ENCODE measurements at regions not wholly inside any gene's neighbourhood (a gene's known extent, or its start where the extent isn't known, plus 50 kb on each side); places are given as distances from the start of the nearest gene placed in this dataset.

DNA sequence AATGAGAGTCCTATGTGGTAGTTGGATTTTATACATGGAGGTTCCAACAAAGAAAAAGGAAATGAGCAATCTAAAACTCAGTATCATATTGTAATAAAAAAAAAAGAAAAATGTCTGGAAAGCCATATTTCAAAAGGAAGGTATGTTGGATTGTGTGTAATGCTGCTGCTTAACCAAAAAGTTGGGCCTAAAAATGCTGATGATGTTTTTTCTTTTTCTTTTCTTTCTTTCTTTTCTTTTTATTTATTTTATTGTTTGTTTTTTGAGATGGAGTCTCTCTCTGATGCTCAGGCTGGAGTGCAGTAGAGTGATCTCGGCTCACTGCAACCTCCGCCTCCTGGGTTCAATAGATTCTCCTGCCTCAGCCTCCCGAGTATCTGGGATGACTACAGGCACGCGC is 1424.0 kb upstream of the CDH6 start:
- Histone ChIP-seq H3K4me3 (no peak overlapping the region), H3K27ac (no peak overlapping the region), H3K4me1 (replicated peaks) (no peaks in the 10 kb centered on the region), H3K36me3 (no peaks in the 10 kb centered on the region), H3K9me3 (replicated peaks) (no peaks in the 10 kb centered on the region), H3K27me3 (replicated peaks) (no peaks in the 10 kb centered on the region)
- no peak for DNase-seq (ENCODE audit: low read depth in 1 of 2, low spot score in 2 of 2)

DNA sequence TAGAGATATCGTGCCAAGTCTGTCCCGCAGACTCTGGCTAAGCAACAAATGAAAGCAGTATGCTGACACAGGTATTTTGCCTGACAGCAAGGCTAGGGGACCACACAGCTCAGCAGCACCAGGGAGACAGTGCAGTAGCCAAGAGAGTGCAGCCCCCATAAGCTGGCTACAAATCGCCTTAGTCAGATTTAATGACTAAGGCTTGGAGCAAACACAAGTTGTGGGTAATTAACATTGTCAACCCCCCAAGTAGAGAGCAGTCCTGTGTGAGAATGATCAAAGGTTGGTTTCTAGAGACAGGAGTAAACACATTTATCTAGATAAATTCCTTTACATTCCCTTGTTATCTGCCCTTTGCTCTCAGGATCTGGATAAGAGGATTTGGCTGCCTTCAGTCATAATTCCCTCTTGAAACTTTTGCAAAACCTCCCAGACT is 1434.5 kb upstream of the CDH6 start:
- Histone ChIP-seq H3K27ac (no peak overlapping the region), H3K4me1 (replicated peaks) (no peaks in the 10 kb centered on the region), H3K27me3 (replicated peaks) (no peaks in the 10 kb centered on the region), H3K9me3 (replicated peaks) (no peaks in the 10 kb centered on the region), H3K4me3 (no peak overlapping the region), H3K36me3 (no peaks in the 10 kb centered on the region)
- DNase-seq (ENCODE audit: low read depth in 1 of 2, low spot score in 2 of 2): no peak

DNA sequence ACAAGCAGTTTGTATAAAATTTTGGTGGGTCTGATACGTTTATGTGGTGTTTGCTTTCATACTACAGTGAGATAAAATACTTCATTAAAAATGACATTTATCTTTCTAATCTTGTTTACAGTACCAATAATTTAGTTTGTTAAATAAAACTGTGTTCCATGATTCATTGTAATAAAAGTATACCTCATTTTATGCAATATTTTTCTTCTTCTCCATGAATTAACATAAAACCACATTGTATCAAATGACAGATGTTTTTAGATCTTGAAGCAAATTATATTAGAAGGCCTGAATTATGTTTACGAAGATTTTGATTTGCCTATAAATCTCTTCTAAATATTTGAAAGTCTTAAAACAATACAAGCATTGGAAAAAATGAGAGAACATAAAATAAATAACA is 1443.0 kb upstream of the CDH6 start:
- no peaks in the 10 kb centered on the region for H3K36me3 ChIP-seq
- H3K27ac ChIP-seq: no peak overlapping the region
- H3K27me3 ChIP-seq (replicated peaks): no peaks in the 10 kb centered on the region
- H3K4me3 ChIP-seq: no peak overlapping the region
- no peaks in the 10 kb centered on the region for H3K9me3 ChIP-seq (replicated peaks)
- H3K4me1 ChIP-seq (replicated peaks): no peaks in the 10 kb centered on the region
- DNase-seq (ENCODE audit: low read depth in 1 of 2, low spot score in 2 of 2): no peak

DNA sequence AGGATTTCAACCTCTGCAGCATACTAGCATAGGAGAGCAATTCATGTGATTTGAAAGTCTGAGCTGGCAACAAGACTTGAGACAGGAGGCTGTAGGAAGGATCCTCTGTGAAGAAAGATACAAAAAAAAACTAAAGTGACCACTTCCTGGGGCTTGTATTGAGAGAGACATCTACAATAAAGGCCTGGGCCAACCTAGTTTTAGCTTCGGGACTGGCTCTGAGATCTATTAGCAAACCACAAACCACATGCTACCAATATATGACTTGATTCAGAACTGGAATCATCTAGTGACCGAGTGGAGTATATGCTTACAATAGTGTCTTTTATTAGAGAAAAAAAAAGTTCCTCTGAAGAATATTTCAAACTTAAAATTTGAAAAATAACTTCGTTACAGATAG is 1448.9 kb upstream of the CDH6 start:
- no peaks in the 10 kb centered on the region for H3K27me3 ChIP-seq (replicated peaks)
- no peak overlapping the region for H3K4me3 ChIP-seq
- no peaks in the 10 kb centered on the region for H3K4me1 ChIP-seq (replicated peaks)
- H3K27ac ChIP-seq: no peak overlapping the region
- no peaks in the 10 kb centered on the region for H3K36me3 ChIP-seq
- no peak for DNase-seq (ENCODE audit: low read depth in 1 of 2, low spot score in 2 of 2)
- no peaks in the 10 kb centered on the region for H3K9me3 ChIP-seq (replicated peaks)

DNA sequence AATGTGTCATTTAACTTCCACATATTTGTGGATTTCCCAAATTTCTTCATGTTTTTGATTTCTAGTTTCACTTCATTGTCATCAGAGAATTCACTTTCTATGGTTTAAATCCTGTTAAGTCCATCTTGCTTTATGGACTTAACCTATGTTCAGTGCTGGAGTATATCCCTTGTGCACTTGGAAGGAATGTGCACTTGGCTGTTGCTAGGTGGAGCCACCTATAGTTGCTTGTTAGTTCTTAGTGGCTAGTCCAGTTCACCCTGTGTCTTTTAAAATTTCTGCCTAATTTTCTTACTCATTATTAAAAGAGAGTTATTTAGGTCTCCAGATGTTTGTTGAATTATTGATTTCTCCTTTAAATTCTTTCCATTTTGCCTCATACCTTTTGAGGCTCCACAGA is 1472.5 kb upstream of the CDH6 start:
- Histone ChIP-seq H3K27ac (no peak overlapping the region), H3K27me3 (replicated peaks) (no peaks in the 10 kb centered on the region), H3K9me3 (replicated peaks) (no peaks in the 10 kb centered on the region), H3K4me1 (replicated peaks) (no peaks in the 10 kb centered on the region), H3K36me3 (no peaks in the 10 kb centered on the region), H3K4me3 (no peak overlapping the region)
- no peak for DNase-seq (ENCODE audit: low read depth in 1 of 2, low spot score in 2 of 2)

DNA sequence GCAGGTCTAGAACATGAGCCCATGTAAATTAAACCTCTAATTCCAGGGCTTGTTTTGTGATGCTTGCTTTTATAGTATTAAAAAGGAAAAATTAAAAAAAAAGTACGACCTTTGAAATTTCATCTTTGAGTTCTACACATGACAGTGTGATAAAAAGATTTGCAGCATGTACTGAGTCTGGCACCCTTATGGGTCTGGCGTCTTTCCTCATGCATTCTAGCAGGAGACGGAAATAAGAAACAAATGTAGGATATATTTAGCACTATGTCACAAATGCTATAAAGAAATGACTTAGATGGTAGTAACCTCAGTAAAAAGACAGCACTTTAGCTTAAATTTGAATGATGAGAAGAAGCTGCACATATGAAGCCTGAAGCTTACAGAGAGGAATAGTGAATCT is 1474.3 kb upstream of the CDH6 start:
- no peak for DNase-seq (ENCODE audit: low read depth in 1 of 2, low spot score in 2 of 2)
- Histone ChIP-seq H3K27me3 (replicated peaks) (no peaks in the 10 kb centered on the region), H3K27ac (no peak overlapping the region), H3K4me1 (replicated peaks) (no peaks in the 10 kb centered on the region), H3K4me3 (no peak overlapping the region), H3K36me3 (no peaks in the 10 kb centered on the region), H3K9me3 (replicated peaks) (no peaks in the 10 kb centered on the region)

DNA sequence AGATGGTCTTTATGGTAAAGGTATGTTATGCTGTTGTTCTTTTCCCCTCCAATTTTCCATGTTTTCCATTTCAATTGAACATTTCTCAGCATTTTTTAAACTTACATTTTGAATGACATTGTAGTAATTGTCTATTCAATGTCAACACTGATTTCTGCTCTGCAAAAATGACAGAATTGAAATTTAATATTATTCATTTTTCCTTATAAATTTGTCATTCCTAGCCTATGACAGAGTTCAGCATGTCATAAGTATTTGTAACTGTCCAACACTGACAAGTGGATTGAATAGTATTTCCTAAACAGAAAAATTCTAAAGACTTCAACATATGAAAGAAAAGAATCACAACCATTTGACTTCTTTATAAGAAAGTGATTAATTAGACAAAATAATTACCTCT is 1478.3 kb upstream of the CDH6 start:
- H3K4me1 ChIP-seq (replicated peaks): no peaks in the 10 kb centered on the region
- H3K4me3 ChIP-seq: no peak overlapping the region
- H3K36me3 ChIP-seq: no peaks in the 10 kb centered on the region
- no peaks in the 10 kb centered on the region for H3K9me3 ChIP-seq (replicated peaks)
- no peak overlapping the region for H3K27ac ChIP-seq
- no peak for DNase-seq (ENCODE audit: low read depth in 1 of 2, low spot score in 2 of 2)
- no peaks in the 10 kb centered on the region for H3K27me3 ChIP-seq (replicated peaks)

DNA sequence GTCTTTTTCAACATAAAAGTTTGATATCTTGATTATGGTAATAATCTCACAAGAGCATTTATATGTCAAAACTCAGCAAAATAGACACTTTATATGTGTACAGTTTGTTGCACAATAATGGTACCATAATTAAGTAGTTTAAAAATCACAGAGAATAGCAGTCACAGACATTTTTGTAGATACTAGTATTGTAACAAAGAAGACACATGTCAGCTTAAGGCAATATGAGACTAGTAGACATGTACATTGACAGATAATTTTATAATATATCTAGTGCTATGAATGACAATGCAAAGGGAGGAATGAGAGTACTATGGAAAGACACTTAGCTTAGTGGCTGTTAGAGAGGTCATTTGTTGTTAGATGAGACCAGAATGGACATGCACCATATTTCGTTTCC is 1490.6 kb upstream of the CDH6 start:
- Histone ChIP-seq H3K9me3 (replicated peaks) (no peaks in the 10 kb centered on the region), H3K27me3 (replicated peaks) (no peaks in the 10 kb centered on the region), H3K36me3 (no peaks in the 10 kb centered on the region), H3K27ac (no peak overlapping the region), H3K4me3 (no peak overlapping the region), H3K4me1 (replicated peaks) (no peaks in the 10 kb centered on the region)
- no peak for DNase-seq (ENCODE audit: low read depth in 1 of 2, low spot score in 2 of 2)

DNA sequence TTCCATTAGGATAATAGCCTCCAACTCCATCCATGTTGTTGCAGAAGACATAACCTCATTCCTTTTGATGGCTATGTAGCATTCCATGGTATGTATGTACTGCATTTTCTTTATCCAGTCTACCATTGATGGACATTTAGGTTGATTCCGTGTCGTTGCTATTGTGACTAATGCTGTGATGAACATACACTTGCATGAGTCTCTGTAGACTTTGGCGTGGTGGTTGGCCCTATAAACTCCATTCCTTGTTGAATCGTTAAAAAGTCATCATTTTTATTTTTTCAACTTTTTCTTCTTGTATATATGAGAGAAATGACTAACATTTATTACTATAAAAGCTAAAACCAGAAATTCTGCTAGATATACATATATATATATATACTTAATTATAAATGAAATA is 1491.9 kb upstream of the CDH6 start:
- Histone ChIP-seq H3K9me3 (replicated peaks) (no peaks in the 10 kb centered on the region), H3K4me3 (no peak overlapping the region), H3K4me1 (replicated peaks) (no peaks in the 10 kb centered on the region), H3K27me3 (replicated peaks) (no peaks in the 10 kb centered on the region), H3K27ac (no peak overlapping the region), H3K36me3 (no peaks in the 10 kb centered on the region)
- DNase-seq (ENCODE audit: low read depth in 1 of 2, low spot score in 2 of 2): no peak

DNA sequence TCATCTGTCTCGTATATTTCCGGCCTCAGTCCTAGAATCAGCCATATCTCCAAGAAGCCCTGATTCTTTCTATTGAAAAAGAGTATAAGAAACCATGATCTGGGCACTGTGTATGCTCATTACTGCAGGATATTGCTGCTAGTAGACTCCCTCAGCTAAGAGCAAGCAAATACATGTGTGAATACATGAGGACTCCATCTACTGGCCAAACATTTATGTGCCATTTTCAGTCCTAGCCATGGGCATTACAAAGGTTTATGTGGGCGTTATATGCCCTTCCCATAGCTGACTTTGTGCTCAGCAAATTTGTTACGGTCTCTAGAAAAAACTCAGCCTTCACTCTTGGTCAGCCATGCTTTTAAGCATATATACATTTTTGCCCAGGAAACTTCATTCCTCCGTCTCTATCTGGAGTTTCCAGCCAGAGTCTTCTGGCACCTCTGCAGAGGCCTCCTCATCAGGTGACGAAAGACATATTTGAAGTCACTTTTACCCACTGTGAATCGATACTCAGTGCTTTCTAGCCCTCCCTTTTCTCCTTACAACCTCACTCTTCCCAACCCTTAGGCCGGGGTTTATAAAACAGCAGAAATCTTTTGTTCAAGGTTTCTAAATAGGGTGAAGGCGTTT is 1495.6 kb upstream of the CDH6 start:
- Histone ChIP-seq H3K27ac (no peak overlapping the region), H3K4me1 (replicated peaks) (no peaks in the 10 kb centered on the region), H3K27me3 (replicated peaks) (no peaks in the 10 kb centered on the region), H3K4me3 (no peak overlapping the region), H3K9me3 (replicated peaks) (no peaks in the 10 kb centered on the region), H3K36me3 (no peaks in the 10 kb centered on the region)
- no peak for DNase-seq (ENCODE audit: low read depth in 1 of 2, low spot score in 2 of 2)

DNA sequence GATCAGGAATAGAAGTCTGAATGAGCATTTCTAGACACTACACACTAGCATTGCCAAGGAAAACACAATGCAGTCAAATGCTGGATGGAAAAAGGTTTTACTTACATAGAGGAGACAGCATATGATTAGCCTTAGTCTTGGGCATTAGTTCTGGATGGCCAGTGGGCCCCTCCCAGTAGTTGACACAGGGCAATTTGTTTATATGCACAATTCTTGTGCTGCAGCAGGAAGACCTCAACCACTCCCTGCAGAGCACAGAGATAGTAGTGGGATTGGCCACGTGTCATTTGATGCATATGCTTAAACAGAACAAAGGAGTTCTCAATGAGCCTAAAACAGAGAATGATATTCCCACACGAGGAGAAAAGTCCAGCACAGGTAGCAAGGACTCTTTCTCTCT is 1496.2 kb upstream of the CDH6 start:
- H3K27ac ChIP-seq: no peak overlapping the region
- H3K9me3 ChIP-seq (replicated peaks): no peaks in the 10 kb centered on the region
- no peaks in the 10 kb centered on the region for H3K4me1 ChIP-seq (replicated peaks)
- H3K36me3 ChIP-seq: no peaks in the 10 kb centered on the region
- no peak overlapping the region for H3K4me3 ChIP-seq
- H3K27me3 ChIP-seq (replicated peaks): no peaks in the 10 kb centered on the region
- no peak for DNase-seq (ENCODE audit: low read depth in 1 of 2, low spot score in 2 of 2)

DNA sequence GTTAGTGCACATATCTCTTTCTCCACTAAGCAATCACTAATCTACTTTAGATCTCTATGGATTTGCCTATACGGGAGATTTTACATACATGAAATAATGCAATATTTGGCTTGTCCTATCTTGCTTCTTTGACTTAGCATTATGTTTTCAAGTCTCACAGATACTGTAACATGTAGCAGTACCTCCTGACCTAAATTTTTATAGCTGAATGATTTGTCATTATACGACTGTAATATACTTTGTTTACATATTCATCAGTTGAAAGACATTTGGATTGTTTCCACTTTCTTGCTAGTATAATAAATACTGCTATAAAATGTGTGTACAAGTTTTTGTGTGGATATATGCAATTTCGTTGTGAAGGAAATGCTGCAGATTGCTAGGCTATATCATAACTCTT is 1520.8 kb upstream of the CDH6 start:
- no peak for DNase-seq (ENCODE audit: low read depth in 1 of 2, low spot score in 2 of 2)
- H3K4me3 ChIP-seq: no peak overlapping the region
- no peaks in the 10 kb centered on the region for H3K9me3 ChIP-seq (replicated peaks)
- H3K36me3 ChIP-seq: no peaks in the 10 kb centered on the region
- no peaks in the 10 kb centered on the region for H3K4me1 ChIP-seq (replicated peaks)
- H3K27ac ChIP-seq: no peak overlapping the region
- no peaks in the 10 kb centered on the region for H3K27me3 ChIP-seq (replicated peaks)

DNA sequence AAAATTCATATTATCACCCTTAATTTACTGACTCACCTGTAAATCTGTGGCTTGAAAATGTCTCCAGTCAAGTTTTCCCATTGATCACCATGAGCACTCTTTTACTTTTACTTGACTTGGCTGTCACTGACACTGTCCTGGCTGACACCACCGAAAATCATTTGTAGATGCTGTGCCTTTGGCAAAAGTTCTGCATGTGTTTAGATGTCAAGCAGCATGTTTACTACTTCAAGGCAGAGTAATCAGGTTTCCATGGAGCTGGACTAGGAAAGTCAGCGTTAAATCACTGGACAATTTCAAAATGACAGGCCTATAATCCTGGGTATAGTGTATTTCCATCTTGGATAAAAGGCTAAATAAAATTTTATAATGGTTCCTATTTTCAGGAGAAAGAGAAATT is 1530.6 kb upstream of the CDH6 start:
- Histone ChIP-seq H3K27me3 (replicated peaks) (no peaks in the 10 kb centered on the region), H3K4me1 (replicated peaks) (no peaks in the 10 kb centered on the region), H3K9me3 (replicated peaks) (no peaks in the 10 kb centered on the region), H3K4me3 (no peak overlapping the region), H3K36me3 (no peaks in the 10 kb centered on the region), H3K27ac (no peak overlapping the region)
- DNase-seq (ENCODE audit: low read depth in 1 of 2, low spot score in 2 of 2): no peak

DNA sequence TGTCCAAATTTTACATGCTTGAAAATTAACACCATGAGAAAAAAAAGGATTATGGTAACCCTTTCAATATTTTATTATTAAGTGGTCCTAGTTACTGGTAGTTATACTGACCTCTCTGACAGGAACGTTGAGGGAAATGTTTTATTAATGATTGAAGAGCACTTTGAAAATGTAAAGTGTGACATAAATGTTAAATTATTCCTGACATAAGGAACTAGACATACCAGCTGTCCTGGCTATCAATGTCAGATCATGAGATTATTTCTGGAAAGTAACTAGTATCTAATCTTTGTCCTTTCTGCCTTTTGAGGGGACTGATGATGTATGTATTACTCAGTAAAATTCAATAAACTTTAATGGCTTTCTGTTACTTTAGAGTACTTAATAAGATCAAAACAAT is 1538.5 kb upstream of the CDH6 start:
- no peak overlapping the region for H3K4me3 ChIP-seq
- H3K4me1 ChIP-seq (replicated peaks): no peaks in the 10 kb centered on the region
- DNase-seq (ENCODE audit: low read depth in 1 of 2, low spot score in 2 of 2): no peak
- H3K9me3 ChIP-seq (replicated peaks): no peaks in the 10 kb centered on the region
- H3K27ac ChIP-seq: no peak overlapping the region
- H3K27me3 ChIP-seq (replicated peaks): no peaks in the 10 kb centered on the region
- no peaks in the 10 kb centered on the region for H3K36me3 ChIP-seq

DNA sequence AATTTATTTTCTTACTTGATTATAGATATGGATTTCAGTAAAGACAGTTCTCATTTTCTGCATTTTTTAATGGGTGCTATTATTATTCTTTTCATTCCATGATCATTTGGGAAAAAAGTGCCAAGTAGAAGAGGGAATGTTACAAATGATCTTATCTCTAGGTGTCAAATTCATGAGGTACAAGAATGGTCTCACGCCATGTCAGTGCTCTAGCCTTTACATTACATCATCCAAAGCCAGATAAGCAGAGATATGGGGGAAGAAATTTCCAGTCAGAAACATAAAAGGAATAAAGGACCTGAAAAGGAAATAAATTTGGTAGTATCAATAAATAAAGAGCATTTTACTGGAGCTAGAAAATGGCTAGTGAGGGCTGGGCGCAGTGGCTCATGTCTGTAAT is 1544.2 kb upstream of the CDH6 start:
- no peak for DNase-seq (ENCODE audit: low read depth in 1 of 2, low spot score in 2 of 2)
- H3K27me3 ChIP-seq (replicated peaks): no peaks in the 10 kb centered on the region
- H3K4me1 ChIP-seq (replicated peaks): no peaks in the 10 kb centered on the region
- no peaks in the 10 kb centered on the region for H3K36me3 ChIP-seq
- H3K9me3 ChIP-seq (replicated peaks): no peaks in the 10 kb centered on the region
- H3K4me3 ChIP-seq: no peak overlapping the region
- H3K27ac ChIP-seq: no peak overlapping the region

Data from SJSA1 (cell line).